HuH-7 (cell line): ENCODE measurements at regions not wholly inside any gene's neighbourhood (a gene's known extent, or its start where the extent isn't known, plus 50 kb on each side); places are given as distances from the start of the nearest gene placed in this dataset.

Experiments used
- DNase-seq: peaks from one replicate; pipeline ENCODE4 v3.0.0; 2011; ENCODE audit warnings: low spot score

GRCh38 chr7:4612939-4613841 is 68.9 kb upstream of the FOXK1 start:
- no peak for DNase-seq

GRCh38 chr7:4613846-4614548 is 68.1 kb upstream of the FOXK1 start:
- no peak for DNase-seq

- DNase-seq, result no peak
Measured at GRCh38 chr7:4616116-4616515, 66.0 kb upstream of the FOXK1 start.

GRCh38 chr7:4621396-4621795 is 60.7 kb upstream of the FOXK1 start:
- no peak for DNase-seq

- DNase-seq, result no peak
Measured at GRCh38 chr7:4626318-4626845, 55.7 kb upstream of the FOXK1 start.

- DNase-seq, result no peak
Measured at GRCh38 chr7:4629287-4629895, 52.7 kb upstream of the FOXK1 start.

- peak; percentile 93 for DNase-seq
Measured at GRCh38 chr7:4631380-4632179, 50.5 kb upstream of the FOXK1 start.
